NCI-H345 treated with DMSO at 0.1 percent for 48 hours (cell line): ENCODE measurements at regions not wholly inside any gene's neighbourhood (a gene's known extent, or its start where the extent isn't known, plus 50 kb on each side); places are given as distances from the start of the nearest gene placed in this dataset.
"Not testable (repeated sequence)": the region's sequence is repeated elsewhere in the genome, so short reads cannot be mapped to it uniquely, and the experiment has no call there.

Source experiments
- DNase-seq: peaks from one replicate; lab custom pipeline; 2025; ENCODE audit not compliant: unreplicated experiment; lab: John Stamatoyannopoulos, UW

- DNase-seq: no peak
These were observed 322.8 kb downstream of the SEC16B start for GRCh38 chr1:177646757-177647730.

GRCh38 chr1:177645491-177646190, 324.2 kb downstream of the SEC16B start:
- no peak for DNase-seq

GRCh38 chr1:177640687-177641086, 329.2 kb downstream of the SEC16B start:
- no peak for DNase-seq

GRCh38 chr1:177634151-177634550, 335.7 kb downstream of the SEC16B start:
- DNase-seq: not testable (repeated sequence)

- DNase-seq: no peak
These were observed 336.8 kb downstream of the SEC16B start for GRCh38 chr1:177632923-177633615.

GRCh38 chr1:177631770-177632169, 338.1 kb downstream of the SEC16B start:
- DNase-seq: no peak

- no peak for DNase-seq
These were observed 340.3 kb downstream of the SEC16B start for GRCh38 chr1:177629526-177629925.

- DNase-seq: no peak
These were observed 342.5 kb downstream of the SEC16B start for GRCh38 chr1:177627148-177627910.

- no peak for DNase-seq
These were observed 349.1 kb downstream of the SEC16B start for GRCh38 chr1:177620636-177621190.

GRCh38 chr1:177615251-177615650, 354.6 kb downstream of the SEC16B start:
- DNase-seq: no peak

- DNase-seq: no peak
These were observed 358.5 kb downstream of the SEC16B start for GRCh38 chr1:177611402-177611801.

- no peak for DNase-seq
These were observed 359.9 kb downstream of the SEC16B start for GRCh38 chr1:177609953-177610352.

GRCh38 chr1:177600936-177601335, 368.9 kb downstream of the SEC16B start:
- DNase-seq: no peak

- no peak for DNase-seq
These were observed 369.5 kb downstream of the SEC16B start for GRCh38 chr1:177600321-177600720.

GRCh38 chr1:177597393-177597792, 372.5 kb downstream of the SEC16B start:
- no peak for DNase-seq

- no peak for DNase-seq
These were observed 373.4 kb downstream of the SEC16B start for GRCh38 chr1:177596485-177596884.

- no peak for DNase-seq
These were observed 376.8 kb downstream of the SEC16B start for GRCh38 chr1:177593105-177593504.

- no peak for DNase-seq
These were observed 377.2 kb downstream of the SEC16B start for GRCh38 chr1:177592624-177593023.

GRCh38 chr1:177591155-177591554, 378.7 kb downstream of the SEC16B start:
- no peak for DNase-seq

GRCh38 chr1:177589166-177589565, 380.7 kb downstream of the SEC16B start:
- DNase-seq: no peak
